ENCODE measurements at regions not wholly inside any gene's neighbourhood (a gene's known extent, or its start where the extent isn't known, plus 50 kb on each side); places are given as distances from the start of the nearest gene placed in this dataset.
A peak's percentile ranks its signal among the peaks of the same experiment; 100 is the strongest.

DNA sequence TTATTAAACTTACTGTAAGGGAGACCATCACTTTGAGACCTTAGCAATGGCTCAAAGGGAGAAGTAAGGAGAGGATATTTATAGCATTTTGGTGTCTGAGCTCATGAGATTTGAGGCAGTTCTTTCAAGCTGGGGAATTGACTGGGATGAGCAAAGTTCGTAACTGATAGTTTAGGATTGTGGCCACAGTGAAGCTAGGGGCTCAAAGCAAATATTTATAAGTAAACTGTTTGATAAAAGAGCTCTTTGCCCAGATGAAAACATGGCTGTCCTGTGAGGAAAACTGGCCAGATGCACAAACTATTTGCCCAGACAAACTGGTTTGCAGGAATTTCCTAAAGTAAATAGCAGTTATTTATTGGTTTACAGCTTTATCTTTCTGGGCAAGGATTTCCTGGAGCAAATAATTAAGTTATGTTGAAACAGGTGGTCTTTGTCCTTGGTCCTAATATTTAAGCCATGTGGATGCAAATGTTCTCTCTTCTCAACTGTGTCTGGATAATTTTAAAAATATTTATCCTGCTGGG, 59.7 kb upstream of the TMTC4 start (continued):
- TF ChIP-seq, protein P1, sequence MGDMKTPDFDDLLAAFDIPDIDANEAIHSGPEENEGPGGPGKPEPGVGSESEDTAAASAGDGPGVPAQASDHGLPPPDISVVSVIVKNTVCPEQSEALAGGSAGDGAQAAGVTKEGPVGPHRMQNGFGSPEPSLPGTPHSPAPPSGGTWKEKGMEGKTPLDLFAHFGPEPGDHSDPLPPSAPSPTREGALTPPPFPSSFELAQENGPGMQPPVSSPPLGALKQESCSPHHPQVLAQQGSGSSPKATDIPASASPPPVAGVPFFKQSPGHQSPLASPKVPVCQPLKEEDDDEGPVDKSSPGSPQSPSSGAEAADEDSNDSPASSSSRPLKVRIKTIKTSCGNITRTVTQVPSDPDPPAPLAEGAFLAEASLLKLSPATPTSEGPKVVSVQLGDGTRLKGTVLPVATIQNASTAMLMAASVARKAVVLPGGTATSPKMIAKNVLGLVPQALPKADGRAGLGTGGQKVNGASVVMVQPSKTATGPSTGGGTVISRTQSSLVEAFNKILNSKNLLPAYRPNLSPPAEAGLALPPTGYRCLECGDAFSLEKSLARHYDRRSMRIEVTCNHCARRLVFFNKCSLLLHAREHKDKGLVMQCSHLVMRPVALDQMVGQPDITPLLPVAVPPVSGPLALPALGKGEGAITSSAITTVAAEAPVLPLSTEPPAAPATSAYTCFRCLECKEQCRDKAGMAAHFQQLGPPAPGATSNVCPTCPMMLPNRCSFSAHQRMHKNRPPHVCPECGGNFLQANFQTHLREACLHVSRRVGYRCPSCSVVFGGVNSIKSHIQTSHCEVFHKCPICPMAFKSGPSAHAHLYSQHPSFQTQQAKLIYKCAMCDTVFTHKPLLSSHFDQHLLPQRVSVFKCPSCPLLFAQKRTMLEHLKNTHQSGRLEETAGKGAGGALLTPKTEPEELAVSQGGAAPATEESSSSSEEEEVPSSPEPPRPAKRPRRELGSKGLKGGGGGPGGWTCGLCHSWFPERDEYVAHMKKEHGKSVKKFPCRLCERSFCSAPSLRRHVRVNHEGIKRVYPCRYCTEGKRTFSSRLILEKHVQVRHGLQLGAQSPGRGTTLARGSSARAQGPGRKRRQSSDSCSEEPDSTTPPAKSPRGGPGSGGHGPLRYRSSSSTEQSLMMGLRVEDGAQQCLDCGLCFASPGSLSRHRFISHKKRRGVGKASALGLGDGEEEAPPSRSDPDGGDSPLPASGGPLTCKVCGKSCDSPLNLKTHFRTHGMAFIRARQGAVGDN (CRISPR knock-in tag; IDR thresholded peaks at IDR 0.05), result no peak
- TF ChIP-seq PAX8 (CRISPR knock-in tag; IDR thresholded peaks at IDR 0.05; ENCODE audit: borderline replicate concordance) (no peak), FOXK2 (IDR thresholded peaks at IDR 0.05) (peak; percentile 82; the same call in 1 of the 2 replicates), ZNF891 (CRISPR knock-in tag; IDR thresholded peaks at IDR 0.05) (no peak), MAFG (CRISPR knock-in tag; IDR thresholded peaks at IDR 0.05) (no peak), ZEB1 (IDR thresholded peaks at IDR 0.05; ENCODE audit: insufficient replicate concordance, low read depth) (peak; percentile 55), ZSCAN29 (CRISPR knock-in tag; conservative IDR thresholded peaks at IDR 0.05) (no peak), NCOA2 (CRISPR knock-in tag; IDR thresholded peaks at IDR 0.05) (peak; percentile 99), SALL1 (CRISPR knock-in tag; IDR thresholded peaks at IDR 0.05) (peak; percentile 70; the same call in 1 of the 2 replicates), CCDC6 (CRISPR knock-in tag; IDR thresholded peaks at IDR 0.05) (peak; percentile 54; the same call in 1 of the 2 replicates), MYNN (CRISPR knock-in tag; IDR thresholded peaks at IDR 0.05; ENCODE audit: low read depth) (no peak), ZNF441 (CRISPR knock-in tag; IDR thresholded peaks at IDR 0.05; ENCODE audit: borderline replicate concordance) (no peak), KDM5A (IDR thresholded peaks at IDR 0.05; ENCODE audit: borderline replicate concordance, low read length) (no peak), ZNF136 (CRISPR knock-in tag; IDR thresholded peaks at IDR 0.05; ENCODE audit: low read depth) (no peak; the same call in 1 of the 2 replicates), XRCC5 (optimal IDR thresholded peaks at IDR 0.05; ENCODE audit: low read length) (no peak), ZNF484 (CRISPR knock-in tag; IDR thresholded peaks at IDR 0.05; ENCODE audit: borderline replicate concordance, low read depth) (no peak)
- TF ChIP-seq, protein P2, sequence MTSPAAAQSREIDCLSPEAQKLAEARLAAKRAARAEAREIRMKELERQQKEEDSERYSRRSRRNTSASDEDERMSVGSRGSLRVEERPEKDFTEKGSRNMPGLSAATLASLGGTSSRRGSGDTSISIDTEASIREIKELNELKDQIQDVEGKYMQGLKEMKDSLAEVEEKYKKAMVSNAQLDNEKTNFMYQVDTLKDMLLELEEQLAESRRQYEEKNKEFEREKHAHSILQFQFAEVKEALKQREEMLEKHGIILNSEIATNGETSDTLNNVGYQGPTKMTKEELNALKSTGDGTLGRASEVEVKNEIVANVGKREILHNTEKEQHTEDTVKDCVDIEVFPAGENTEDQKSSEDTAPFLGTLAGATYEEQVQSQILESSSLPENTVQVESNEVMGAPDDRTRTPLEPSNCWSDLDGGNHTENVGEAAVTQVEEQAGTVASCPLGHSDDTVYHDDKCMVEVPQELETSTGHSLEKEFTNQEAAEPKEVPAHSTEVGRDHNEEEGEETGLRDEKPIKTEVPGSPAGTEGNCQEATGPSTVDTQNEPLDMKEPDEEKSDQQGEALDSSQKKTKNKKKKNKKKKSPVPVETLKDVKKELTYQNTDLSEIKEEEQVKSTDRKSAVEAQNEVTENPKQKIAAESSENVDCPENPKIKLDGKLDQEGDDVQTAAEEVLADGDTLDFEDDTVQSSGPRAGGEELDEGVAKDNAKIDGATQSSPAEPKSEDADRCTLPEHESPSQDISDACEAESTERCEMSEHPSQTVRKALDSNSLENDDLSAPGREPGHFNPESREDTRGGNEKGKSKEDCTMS (CRISPR knock-in tag; conservative IDR thresholded peaks at IDR 0.05), result no peak
- TF ChIP-seq, protein P3, sequence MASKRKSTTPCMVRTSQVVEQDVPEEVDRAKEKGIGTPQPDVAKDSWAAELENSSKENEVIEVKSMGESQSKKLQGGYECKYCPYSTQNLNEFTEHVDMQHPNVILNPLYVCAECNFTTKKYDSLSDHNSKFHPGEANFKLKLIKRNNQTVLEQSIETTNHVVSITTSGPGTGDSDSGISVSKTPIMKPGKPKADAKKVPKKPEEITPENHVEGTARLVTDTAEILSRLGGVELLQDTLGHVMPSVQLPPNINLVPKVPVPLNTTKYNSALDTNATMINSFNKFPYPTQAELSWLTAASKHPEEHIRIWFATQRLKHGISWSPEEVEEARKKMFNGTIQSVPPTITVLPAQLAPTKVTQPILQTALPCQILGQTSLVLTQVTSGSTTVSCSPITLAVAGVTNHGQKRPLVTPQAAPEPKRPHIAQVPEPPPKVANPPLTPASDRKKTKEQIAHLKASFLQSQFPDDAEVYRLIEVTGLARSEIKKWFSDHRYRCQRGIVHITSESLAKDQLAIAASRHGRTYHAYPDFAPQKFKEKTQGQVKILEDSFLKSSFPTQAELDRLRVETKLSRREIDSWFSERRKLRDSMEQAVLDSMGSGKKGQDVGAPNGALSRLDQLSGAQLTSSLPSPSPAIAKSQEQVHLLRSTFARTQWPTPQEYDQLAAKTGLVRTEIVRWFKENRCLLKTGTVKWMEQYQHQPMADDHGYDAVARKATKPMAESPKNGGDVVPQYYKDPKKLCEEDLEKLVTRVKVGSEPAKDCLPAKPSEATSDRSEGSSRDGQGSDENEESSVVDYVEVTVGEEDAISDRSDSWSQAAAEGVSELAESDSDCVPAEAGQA (IDR thresholded peaks at IDR 0.05; ENCODE audit: low read depth), result no peak
- TF ChIP-seq, protein P3 (CRISPR knock-in tag; IDR thresholded peaks at IDR 0.05; ENCODE audit: borderline replicate concordance), result no peak
